ENCODE measurements at regions not wholly inside any gene's neighbourhood (a gene's known extent, or its start where the extent isn't known, plus 50 kb on each side); places are given as distances from the start of the nearest gene placed in this dataset.

- TF ChIP-seq ETS1 (IDR thresholded peaks at IDR 0.05), result no peak
- TF ChIP-seq JUNB (IDR thresholded peaks at IDR 0.05; ENCODE audit: unreplicated experiment), result no peak
- no peak for TF ChIP-seq ZNF114 (CRISPR knock-in tag; IDR thresholded peaks at IDR 0.05)
Observed at GRCh38 chr9:104987743-104988142, 59.8 kb upstream of the ABCA1 start (continued).

DNA sequence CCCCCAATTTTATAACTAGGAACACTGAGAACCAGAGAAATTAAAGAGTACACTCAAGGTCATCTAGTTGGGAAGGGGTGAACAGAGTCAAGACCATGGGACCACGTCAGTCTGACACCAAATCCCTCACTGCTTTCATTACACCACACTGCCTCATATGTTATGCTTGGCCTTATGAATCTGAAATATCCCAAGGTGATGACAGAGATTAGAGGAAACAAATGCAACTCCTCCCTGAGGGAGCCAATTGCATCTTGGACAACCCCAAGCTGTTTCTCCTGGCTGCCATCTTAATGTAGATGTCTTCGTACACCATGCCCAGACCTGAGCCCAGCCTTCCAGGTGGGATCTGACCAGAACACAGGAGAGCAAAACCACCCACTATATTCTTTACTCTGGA lies 60.6 kb upstream of the ABCA1 start:
- Histone ChIP-seq H4K20me1 (replicated peaks; ENCODE audit: insufficient read depth) (no peaks in the 10 kb centered on the region), H3K9me2 (ENCODE audit: insufficient read depth) (no peaks in the 10 kb centered on the region), H3K79me2 (replicated peaks; ENCODE audit: insufficient read depth) (no peaks in the 10 kb centered on the region), H3K27ac (ENCODE audit: low read depth) (no peak overlapping the region), H3K4me2 (no peak overlapping the region), H3K27me3 (ENCODE audit: insufficient read depth) (peaks cover 45% of the 10 kb centered on the region), H3K4me1 (ENCODE audit: insufficient read depth) (peaks cover 19% of the 10 kb centered on the region), H3K36me3 (ENCODE audit: insufficient read depth) (no peaks in the 10 kb centered on the region), H2AFZ (no peak overlapping the region), H3K4me3 (no peak overlapping the region), H3F3A (replicated peaks; ENCODE audit: low read depth) (no peaks in the 10 kb centered on the region; the same call in 1 of the 2 replicates)
- Mint-ChIP-seq H3K27me3 (ENCODE audit: insufficient read depth, low read depth, poor library complexity) (peaks cover 13% of the 10 kb centered on the region), H3K4me1 (peaks cover 40% of the 10 kb centered on the region), H3K36me3 (ENCODE audit: low read depth) (no peaks in the 10 kb centered on the region), H3K4me3 (no peak overlapping the region), H3K27ac (no peak overlapping the region), H3K9me3 (no peaks in the 10 kb centered on the region)
- no peak for TF ChIP-seq NANOG (IDR thresholded peaks at IDR 0.05; ENCODE audit: borderline replicate concordance)
- TF ChIP-seq ZNF462 (CRISPR knock-in tag; IDR thresholded peaks at IDR 0.05), result no peak
- no peak for TF ChIP-seq STAT1 (IDR thresholded peaks at IDR 0.05; ENCODE audit: unreplicated experiment)
- TF ChIP-seq EZH2phosphoT487 (IDR thresholded peaks at IDR 0.05; ENCODE audit: unreplicated experiment), result no peak
- TF ChIP-seq JUNB (IDR thresholded peaks at IDR 0.05; ENCODE audit: unreplicated experiment), result no peak
- no peak for TF ChIP-seq POLR2AphosphoS5 (IDR thresholded peaks at IDR 0.05; ENCODE audit: low read depth)
- no peak for TF ChIP-seq ZNF114 (CRISPR knock-in tag; IDR thresholded peaks at IDR 0.05)
- TF ChIP-seq CTCF (conservative IDR thresholded peaks at IDR 0.05; ENCODE audit: low read depth in 2 of 2), result no peak
- no peak for TF ChIP-seq ZNF331 (CRISPR knock-in tag; IDR thresholded peaks at IDR 0.05; ENCODE audit: low read depth)
- no peak for TF ChIP-seq EZH2 (IDR thresholded peaks at IDR 0.05; ENCODE audit: low read depth, unreplicated experiment)
- TF ChIP-seq ETS1 (IDR thresholded peaks at IDR 0.05), result no peak
- TF ChIP-seq CREB1 (CRISPR knock-in tag; IDR thresholded peaks at IDR 0.05; ENCODE audit: low read depth), result no peak
- no peak for ATAC-seq
- no peak for DNase-seq (ENCODE audit: low spot score)
